K562 (cell line): ENCODE measurements at regions not wholly inside any gene's neighbourhood (a gene's known extent, or its start where the extent isn't known, plus 50 kb on each side); places are given as distances from the start of the nearest gene placed in this dataset.
A peak's percentile ranks its signal among the peaks of the same experiment; 100 is the strongest.

ENCODE experiments used
- BRD9 ChIP-seq: fragments of 450-650 bp; IDR thresholded peaks from 2 replicates; pipeline ENCODE4 v1.6.1; 2018; ENCODE audit warnings: low read depth; ENCODE audit not compliant: partially characterized antibody
- EP300 ChIP-seq: IDR thresholded peaks from 2 replicates; pipeline ENCODE4 v1.6.1; 2012; ENCODE audit warnings: low read length, improper control_type of control experiment
- FOXA1 ChIP-seq: fragments of 450-650 bp; IDR thresholded peaks from 2 replicates; pipeline ENCODE4 v1.6.1; 2016; ENCODE audit warnings: mild to moderate bottlenecking, borderline replicate concordance
- FOXJ2 ChIP-seq: fragments of 200-800 bp; sonication (Bioruptor generic); IDR thresholded peaks from 2 replicates; pipeline ENCODE4 v1.6.1; 2016; ENCODE audit warnings: missing genetic modification characterization, missing compliant biosample characterization
- JUN ChIP-seq, 2 experiments: sonication (generic) in 1 of 2; formaldehyde crosslinking in 1 of 2; IDR thresholded peaks; 2 replicates each; pipeline versions ENCODE4 v1.6.1 to v1.8.0; 2012 to 2022; ENCODE audit warnings: borderline replicate concordance in 2 of 2, mild to moderate bottlenecking in 2 of 2, improper control_type of control experiment in 1 of 2, low read depth in 1 of 2, low read length in 1 of 2, missing genetic modification reagents in 1 of 2
- JUND ChIP-seq, 2 experiments: IDR thresholded peaks; 2 replicates in 1 of 2; 3 replicates in 1 of 2; pipeline ENCODE4 v1.6.1; 2011; ENCODE audit warnings: borderline replicate concordance in 2 of 2, low read depth in 2 of 2, low read length in 2 of 2, improper control_type of control experiment in 1 of 2, missing biosample characterization in 1 of 2, missing genetic modification characterization in 1 of 2, missing genetic modification reagents in 1 of 2
- KAT7 ChIP-seq: sonication (generic); formaldehyde crosslinking; IDR thresholded peaks from 2 replicates; pipeline ENCODE4 v1.8.0; 2022; ENCODE audit warnings: missing genetic modification reagents, mild to moderate bottlenecking, borderline replicate concordance
- LARP7 ChIP-seq: fragments of 450-650 bp; IDR thresholded peaks from 2 replicates; pipeline ENCODE4 v1.6.1; 2016
- MTA2 ChIP-seq: fragments of 450-650 bp; IDR thresholded peaks from 2 replicates; pipeline ENCODE4 v1.6.1; 2016; ENCODE audit warnings: low read depth
- NFXL1 ChIP-seq: fragments of 450-650 bp; formaldehyde crosslinking; IDR thresholded peaks from 2 replicates; pipeline ENCODE4 v1.4.0; 2021; ENCODE audit warnings: mild to moderate bottlenecking
- NR2C1 ChIP-seq, 2 experiments: fragments of 450-650 bp; IDR thresholded peaks; 2 replicates each; pipeline ENCODE4 v1.6.1; 2017; ENCODE audit warnings: mild to moderate bottlenecking in 2 of 2, antibody characterized with exemption in 1 of 2, inconsistent platforms in 1 of 2, missing compliant biosample characterization in 1 of 2, missing genetic modification characterization in 1 of 2
- SMAD2 ChIP-seq: fragments of 150-350 bp; IDR thresholded peaks from 2 replicates; pipeline ENCODE4 v1.6.1; 2014; ENCODE audit warnings: low read depth, mild to moderate bottlenecking, low read length
- TAF15 ChIP-seq: fragments of 200-400 bp; formaldehyde crosslinking; IDR thresholded peaks from 2 replicates; pipeline ENCODE4 v1.6.1; 2017; ENCODE audit warnings: mild to moderate bottlenecking, low read depth, low read length, moderate library complexity
- ZNF140 ChIP-seq: fragments of 250-450 bp; sonication (Bioruptor Pico); IDR thresholded peaks from 2 replicates; pipeline ENCODE4 v1.8.0; 2021; ENCODE audit warnings: moderate library complexity, mild to moderate bottlenecking, inconsistent platforms
- TF ChIP-seq, protein P1 (sequence below), 2 experiments: fragments of 450-650 bp in 1 of 2; sonication (generic) in 1 of 2; formaldehyde crosslinking in 1 of 2; IDR thresholded peaks in 1 of 2; conservative IDR thresholded peaks in 1 of 2; 2 replicates each; pipeline versions ENCODE4 v1.6.1 to v1.8.1; 2016 to 2023; ENCODE audit warnings: mild to moderate bottlenecking in 2 of 2, moderate library complexity in 2 of 2, inconsistent platforms in 1 of 2, missing genetic modification reagents in 1 of 2
- TF ChIP-seq, protein P2 (sequence below): sonication (generic); formaldehyde crosslinking; IDR thresholded peaks from 2 replicates; pipeline ENCODE4 v1.8.0; 2022; ENCODE audit warnings: missing genetic modification reagents, mild to moderate bottlenecking, borderline replicate concordance
- TF ChIP-seq, protein P3 (sequence below), 2 experiments: fragments of 450-650 bp; formaldehyde crosslinking in 1 of 2; IDR thresholded peaks; 2 replicates each; pipeline versions ENCODE4 v1.4.0 to v1.6.1; 2014 to 2020; ENCODE audit warnings: mild to moderate bottlenecking in 2 of 2, borderline replicate concordance in 1 of 2, low read depth in 1 of 2

DNA sequence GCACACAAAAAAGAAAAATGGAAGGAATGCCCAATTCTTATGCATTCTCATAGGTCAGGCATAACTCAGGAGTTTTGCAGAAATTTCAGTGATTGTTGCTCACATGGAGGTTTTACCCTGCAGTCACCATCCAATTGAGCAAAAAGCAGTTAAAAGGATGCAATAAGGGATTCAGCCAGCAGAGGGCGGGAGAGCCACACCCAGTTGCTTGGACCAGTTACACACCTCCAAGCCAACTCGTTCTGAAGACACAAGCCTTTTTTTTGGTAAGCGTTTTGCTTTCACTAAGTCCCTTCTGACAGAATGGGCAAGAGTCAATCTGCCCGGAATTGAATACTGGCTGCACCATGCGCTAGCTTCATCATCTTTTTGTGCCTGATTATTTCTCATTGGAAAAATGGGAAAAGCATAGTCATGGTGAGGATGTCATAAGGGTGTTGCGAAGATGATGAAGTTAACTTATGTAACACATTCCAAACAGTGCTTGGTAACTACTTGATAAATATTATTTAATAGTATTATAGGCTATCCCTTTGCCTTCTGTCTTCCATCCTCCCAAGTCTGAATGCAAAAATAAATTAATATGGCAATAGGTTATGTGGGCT is 154.4 kb upstream of the SGO1 start (continued):
- TF ChIP-seq, protein P1, sequence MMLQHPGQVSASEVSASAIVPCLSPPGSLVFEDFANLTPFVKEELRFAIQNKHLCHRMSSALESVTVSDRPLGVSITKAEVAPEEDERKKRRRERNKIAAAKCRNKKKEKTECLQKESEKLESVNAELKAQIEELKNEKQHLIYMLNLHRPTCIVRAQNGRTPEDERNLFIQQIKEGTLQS (IDR thresholded peaks at IDR 0.05), result no peak
- TF ChIP-seq, protein P1 (CRISPR knock-in tag; conservative IDR thresholded peaks at IDR 0.05), result 0 out of 2 replicates have a peak, but pooled peaks have one; percentile 29
- TF ChIP-seq JUN (IDR thresholded peaks at IDR 0.05; ENCODE audit: borderline replicate concordance, low read depth, low read length) (peak; percentile 59; the same call in 1 of the 2 replicates), JUN (CRISPR knock-in tag; IDR thresholded peaks at IDR 0.05; ENCODE audit: borderline replicate concordance) (no peak), NFXL1 (CRISPR knock-in tag) (no peak), SMAD2 (no peak), MTA2 (no peak), TAF15 (no peak), EP300 (0 out of 2 replicates have a peak, but pooled peaks have one; percentile 10), BRD9 (no peak), KAT7 (CRISPR knock-in tag) (no peak), ZNF140 (CRISPR knock-in tag) (no peak), FOXJ2 (tag) (no peak), LARP7 (no peak), FOXA1 (no peak), JUND (IDR thresholded peaks at IDR 0.05; ENCODE audit: borderline replicate concordance, low read depth, low read length) (0 out of 2 replicates have a peak, but pooled peaks have one; percentile 33), JUND (tag; IDR thresholded peaks at IDR 0.05; ENCODE audit: borderline replicate concordance, low read depth, low read length) (no peak; the same call in 2 of the 3 replicates), NR2C1 (IDR thresholded peaks at IDR 0.05) (no peak), NR2C1 (tag; IDR thresholded peaks at IDR 0.05) (no peak; the same call in 1 of the 2 replicates)
- TF ChIP-seq, protein P2, sequence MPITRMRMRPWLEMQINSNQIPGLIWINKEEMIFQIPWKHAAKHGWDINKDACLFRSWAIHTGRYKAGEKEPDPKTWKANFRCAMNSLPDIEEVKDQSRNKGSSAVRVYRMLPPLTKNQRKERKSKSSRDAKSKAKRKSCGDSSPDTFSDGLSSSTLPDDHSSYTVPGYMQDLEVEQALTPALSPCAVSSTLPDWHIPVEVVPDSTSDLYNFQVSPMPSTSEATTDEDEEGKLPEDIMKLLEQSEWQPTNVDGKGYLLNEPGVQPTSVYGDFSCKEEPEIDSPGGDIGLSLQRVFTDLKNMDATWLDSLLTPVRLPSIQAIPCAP (CRISPR knock-in tag), result no peak
- TF ChIP-seq, protein P3, sequence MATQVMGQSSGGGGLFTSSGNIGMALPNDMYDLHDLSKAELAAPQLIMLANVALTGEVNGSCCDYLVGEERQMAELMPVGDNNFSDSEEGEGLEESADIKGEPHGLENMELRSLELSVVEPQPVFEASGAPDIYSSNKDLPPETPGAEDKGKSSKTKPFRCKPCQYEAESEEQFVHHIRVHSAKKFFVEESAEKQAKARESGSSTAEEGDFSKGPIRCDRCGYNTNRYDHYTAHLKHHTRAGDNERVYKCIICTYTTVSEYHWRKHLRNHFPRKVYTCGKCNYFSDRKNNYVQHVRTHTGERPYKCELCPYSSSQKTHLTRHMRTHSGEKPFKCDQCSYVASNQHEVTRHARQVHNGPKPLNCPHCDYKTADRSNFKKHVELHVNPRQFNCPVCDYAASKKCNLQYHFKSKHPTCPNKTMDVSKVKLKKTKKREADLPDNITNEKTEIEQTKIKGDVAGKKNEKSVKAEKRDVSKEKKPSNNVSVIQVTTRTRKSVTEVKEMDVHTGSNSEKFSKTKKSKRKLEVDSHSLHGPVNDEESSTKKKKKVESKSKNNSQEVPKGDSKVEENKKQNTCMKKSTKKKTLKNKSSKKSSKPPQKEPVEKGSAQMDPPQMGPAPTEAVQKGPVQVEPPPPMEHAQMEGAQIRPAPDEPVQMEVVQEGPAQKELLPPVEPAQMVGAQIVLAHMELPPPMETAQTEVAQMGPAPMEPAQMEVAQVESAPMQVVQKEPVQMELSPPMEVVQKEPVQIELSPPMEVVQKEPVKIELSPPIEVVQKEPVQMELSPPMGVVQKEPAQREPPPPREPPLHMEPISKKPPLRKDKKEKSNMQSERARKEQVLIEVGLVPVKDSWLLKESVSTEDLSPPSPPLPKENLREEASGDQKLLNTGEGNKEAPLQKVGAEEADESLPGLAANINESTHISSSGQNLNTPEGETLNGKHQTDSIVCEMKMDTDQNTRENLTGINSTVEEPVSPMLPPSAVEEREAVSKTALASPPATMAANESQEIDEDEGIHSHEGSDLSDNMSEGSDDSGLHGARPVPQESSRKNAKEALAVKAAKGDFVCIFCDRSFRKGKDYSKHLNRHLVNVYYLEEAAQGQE (IDR thresholded peaks at IDR 0.05; ENCODE audit: borderline replicate concordance), result peak; percentile 91
- TF ChIP-seq, protein P3 (CRISPR knock-in tag; IDR thresholded peaks at IDR 0.05; ENCODE audit: low read depth), result no peak
